HG03460 (cell line): ENCODE measurements at regions not wholly inside any gene's neighbourhood (a gene's known extent, or its start where the extent isn't known, plus 50 kb on each side); places are given as distances from the start of the nearest gene placed in this dataset.

Source experiments
- ATAC-seq: cut with Tn5 transposase; IDR thresholded peaks from one replicate; pipeline ENCODE4 v1.9.1; 2021; ENCODE audit not compliant: unreplicated experiment

GRCh38 chr2:126824663-126825062 lies 74.0 kb upstream of the TEX51 start:
- ATAC-seq, result no peak

- ATAC-seq, result no peak
These were observed 73.4 kb upstream of the TEX51 start for GRCh38 chr2:126825316-126825715.

DNA sequence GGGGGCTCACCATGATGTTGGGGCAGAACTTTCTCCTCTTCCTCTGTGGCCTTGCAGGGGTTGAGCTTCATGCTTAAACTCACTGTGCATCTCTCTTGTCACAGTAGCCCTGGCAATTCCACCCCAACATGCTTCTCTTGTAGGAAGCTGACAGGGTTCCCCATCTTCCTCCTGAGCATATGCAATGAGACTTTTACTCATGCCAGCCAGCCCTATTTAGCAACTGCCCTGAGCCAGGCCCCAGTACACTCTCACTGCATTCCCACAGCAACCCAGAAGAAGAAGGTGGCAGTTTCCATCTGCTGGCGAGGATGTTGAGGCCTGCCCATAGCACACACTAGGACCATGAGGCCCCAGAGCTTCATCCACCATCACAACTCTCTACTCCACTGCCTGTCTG lies 72.2 kb upstream of the TEX51 start:
- no peak for ATAC-seq

DNA sequence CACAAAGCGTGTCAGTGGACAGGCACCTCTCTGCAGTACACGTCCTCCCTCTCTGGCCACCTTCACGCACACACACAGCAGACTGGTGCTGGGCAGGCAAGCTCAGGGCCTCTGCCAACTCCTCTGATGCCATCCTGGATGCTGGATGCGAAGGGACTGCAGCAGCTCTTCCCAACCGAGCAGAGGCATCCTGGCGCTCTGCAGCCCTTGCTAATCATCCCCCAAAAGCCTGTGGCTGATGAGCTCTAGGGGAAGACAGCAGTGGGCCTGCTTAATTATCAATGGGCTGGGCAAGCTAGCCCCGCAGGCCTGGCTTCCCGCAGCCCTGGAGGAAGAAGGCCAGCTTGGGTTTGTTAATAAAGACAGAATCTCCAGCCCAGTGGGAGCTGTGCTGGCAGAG lies 71.3 kb upstream of the TEX51 start:
- no peak for ATAC-seq

DNA sequence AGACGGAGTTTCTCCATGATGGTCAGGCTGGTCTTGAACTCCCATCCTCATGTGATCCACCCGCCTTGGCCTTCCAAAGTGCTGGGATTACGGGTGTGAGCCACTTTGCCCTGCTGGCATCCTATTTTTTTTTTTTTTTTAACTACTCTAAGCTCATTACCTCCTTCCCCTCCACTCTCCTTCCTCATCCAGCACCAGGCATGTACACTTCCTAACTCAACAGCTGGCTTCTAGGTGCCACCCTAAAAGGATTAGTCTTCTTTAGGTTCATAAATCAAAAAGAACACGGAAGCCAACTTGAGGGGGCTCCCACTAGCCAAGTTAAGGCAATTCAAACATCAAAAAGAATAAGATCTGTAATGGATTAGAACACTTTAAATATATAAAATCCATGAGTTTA lies 70.6 kb upstream of the TEX51 start:
- no peak for ATAC-seq

GRCh38 chr2:126828491-126828890 lies 70.2 kb upstream of the TEX51 start:
- ATAC-seq, result no peak

- ATAC-seq, result no peak
These were observed 67.3 kb upstream of the TEX51 start for GRCh38 chr2:126831234-126832005.

- no peak for ATAC-seq
These were observed 66.7 kb upstream of the TEX51 start for GRCh38 chr2:126832014-126832413.

- ATAC-seq, result no peak
These were observed 65.9 kb upstream of the TEX51 start for GRCh38 chr2:126832757-126833156.

DNA sequence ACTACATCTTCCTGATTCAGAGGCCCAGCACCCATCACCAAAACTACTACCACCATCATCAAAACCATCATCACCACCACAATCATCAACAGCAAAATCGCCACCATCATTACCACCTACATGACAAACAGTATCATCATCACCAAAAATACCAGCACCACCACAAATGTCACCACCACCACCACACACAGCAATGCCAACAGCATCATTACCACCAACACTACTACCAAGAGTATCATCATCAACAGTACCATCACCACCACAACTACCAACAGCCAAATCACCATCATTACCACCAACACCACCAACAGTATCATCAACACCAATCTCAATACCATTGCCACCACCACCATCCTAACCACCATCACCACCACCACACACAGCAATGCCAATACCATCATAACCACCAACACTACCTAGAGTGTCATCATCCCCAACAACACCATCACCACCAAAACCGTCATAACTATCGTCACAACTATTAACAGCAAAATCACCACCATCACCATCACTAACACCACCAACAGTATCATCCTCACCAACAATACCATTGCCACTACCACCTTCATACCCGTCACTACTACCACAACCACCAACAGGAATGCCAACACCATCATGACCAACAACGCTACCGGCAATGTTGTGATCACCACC lies 64.6 kb upstream of the TEX51 start:
- no peak for ATAC-seq

DNA sequence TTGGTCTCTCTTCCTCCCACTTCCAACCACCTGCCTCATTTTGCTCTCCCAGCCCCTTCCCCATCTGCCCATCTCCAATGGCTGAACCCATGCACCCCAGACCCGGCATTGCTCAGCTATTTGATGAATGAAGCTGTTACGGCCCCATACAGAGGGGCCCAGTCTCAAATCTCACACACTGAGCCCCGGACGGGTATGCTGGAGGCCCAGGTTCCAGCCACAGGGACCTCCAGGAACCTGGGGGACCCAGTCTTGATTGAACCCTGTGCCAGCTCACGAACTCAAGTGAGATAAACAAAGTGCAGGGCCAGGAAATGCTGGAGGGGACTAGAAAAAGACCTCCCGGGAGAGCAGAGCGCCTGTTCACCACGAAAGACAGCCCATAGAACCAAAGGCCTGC lies 63.4 kb upstream of the TEX51 start:
- ATAC-seq, result no peak

DNA sequence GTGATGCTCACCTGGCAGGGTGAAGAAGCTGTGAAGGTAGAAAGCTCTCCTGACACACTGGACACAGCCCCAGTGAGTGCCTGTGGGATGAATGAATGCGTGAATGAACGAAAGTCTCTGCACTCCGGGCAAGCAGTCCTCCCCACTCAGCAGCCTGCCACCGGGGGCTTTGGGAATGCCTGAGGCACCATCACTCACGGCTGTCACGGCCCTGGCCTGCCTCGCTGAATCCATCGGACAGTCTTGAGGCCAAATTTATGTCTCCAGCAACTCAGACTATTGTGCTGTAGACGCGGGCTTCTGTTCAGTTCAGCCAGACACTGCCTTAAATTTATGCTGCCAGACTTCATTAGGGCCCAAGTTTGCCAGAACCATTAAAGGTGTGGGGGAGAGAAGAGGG lies 62.9 kb upstream of the TEX51 start:
- ATAC-seq, result no peak

- ATAC-seq, result no peak
These were observed 61.7 kb upstream of the TEX51 start for GRCh38 chr2:126836761-126837679.

- no peak for ATAC-seq
These were observed 60.5 kb upstream of the TEX51 start for GRCh38 chr2:126837966-126838715.

DNA sequence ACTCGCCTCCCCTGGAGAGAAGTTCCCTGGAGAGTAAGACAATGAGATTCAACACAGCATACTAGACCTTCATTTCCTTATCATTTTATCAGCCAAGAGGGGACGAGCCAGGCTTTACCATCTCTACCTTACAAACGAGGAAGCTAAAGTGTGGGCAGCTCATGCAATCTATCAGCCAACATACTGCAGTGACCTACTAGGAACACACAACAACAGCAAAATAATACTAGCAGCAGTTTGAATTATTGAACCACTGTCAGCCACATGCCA lies 60.0 kb upstream of the TEX51 start:
- no peak for ATAC-seq

DNA sequence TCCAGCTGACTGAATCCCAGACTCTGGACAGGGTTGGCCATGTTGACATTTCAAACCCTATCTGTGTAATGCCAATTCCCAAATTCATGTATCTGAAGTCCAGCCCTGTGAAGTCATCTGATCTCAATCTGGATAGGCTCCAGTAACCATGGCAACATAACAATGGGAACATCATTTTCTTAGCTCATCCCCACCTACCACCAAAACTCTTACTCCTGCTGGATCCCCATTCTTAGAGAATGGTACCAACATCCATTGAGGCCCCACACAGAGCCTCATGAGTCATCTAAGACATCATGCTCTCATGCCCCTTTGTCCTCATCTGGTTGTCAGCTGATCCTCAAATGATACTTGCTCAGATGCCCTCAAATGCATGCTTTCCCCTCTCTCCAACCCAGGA lies 58.9 kb upstream of the TEX51 start:
- no peak for ATAC-seq

GRCh38 chr2:126843081-126843480 lies 55.6 kb upstream of the TEX51 start:
- ATAC-seq, result no peak

GRCh38 chr2:126846241-126846640 lies 52.4 kb upstream of the TEX51 start:
- ATAC-seq, result no peak
